HL-60/S4 treated with retinoic acid at 250 ng/mL for 4 days and 3 days (cell line): ENCODE measurements at regions not wholly inside any gene's neighbourhood (a gene's known extent, or its start where the extent isn't known, plus 50 kb on each side); places are given as distances from the start of the nearest gene placed in this dataset.
"Not testable (repeated sequence)": the region's sequence is repeated elsewhere in the genome, so short reads cannot be mapped to it uniquely, and the experiment has no call there.

Experiments used
- in situ Hi-C: fragments of 300-500 bp; cut with MboI; formaldehyde crosslinking; loops from 2 replicates; pipeline ENCODE4 v1.7.0; 2022; ENCODE audit warnings: low sequenced_read_pairs

DNA sequence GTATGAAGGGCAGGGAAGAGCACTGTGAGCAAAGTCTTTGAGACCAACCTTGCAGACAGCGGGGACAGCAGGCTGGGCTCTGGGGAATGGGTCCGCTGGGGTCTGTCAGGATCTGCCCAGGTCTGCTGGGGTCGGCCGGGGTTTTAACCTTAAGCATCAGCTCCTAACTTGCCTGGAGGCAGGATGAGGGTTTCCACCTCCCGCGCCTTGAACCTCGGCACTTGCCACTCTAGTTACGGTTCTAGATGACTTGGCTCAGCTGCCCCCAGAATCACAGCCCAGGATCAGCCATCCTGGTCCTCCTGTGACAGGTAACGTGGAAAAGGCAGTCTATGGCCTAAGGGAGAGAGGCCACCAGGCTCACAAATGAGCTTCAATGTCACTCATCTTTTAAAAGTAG, 50.4 kb upstream of the CACUL1 start:
- in situ Hi-C loops, result no loop called here

- in situ Hi-C loops, result no loop called here
Measured at GRCh38 chr10:118807512-118808305, 52.9 kb upstream of the CACUL1 start.

GRCh38 chr10:118808601-118809356, 54.0 kb upstream of the CACUL1 start:
- in situ Hi-C loops, result no loop called here

GRCh38 chr10:118809357-118810220, 54.8 kb upstream of the CACUL1 start:
- in situ Hi-C loops, result no loop called here

- in situ Hi-C loops, result no loop called here
Measured at GRCh38 chr10:118810796-118811505, 56.2 kb upstream of the CACUL1 start.

DNA sequence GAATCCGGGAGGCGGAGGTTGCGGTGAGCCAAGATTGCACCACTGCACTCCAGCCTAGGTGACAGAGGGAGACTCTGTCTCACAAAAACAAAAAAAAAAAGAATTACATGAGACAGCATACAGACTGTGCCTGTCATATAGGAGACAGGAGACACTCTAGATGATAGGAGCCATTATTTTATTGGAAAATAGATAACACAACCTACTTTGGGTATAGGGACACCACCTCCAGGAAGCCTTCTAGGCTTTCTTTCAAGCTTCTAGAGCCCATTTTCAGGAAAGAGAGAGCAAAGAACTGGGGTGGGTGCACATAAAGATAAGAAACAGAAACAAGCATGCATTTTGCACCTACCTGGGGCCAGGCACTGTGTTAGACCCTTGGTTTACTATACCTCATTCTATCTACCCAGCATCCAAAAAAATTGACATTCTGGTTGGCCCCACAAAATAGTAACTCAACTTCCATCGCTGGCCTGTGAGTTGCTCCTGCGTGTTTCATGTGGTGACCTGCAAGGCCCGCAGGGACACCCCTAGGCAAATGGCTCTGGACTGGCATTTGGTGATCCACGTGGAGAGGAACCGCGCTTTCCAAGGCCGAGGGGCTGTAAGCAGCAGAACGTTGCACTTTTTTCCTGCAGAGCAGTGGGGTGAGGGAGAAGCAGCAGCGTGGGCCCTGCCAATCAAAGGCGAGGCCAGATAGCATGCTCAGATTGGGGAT, 57.1 kb upstream of the CACUL1 start:
- in situ Hi-C loops, result no loop called here

- in situ Hi-C loops, result no loop called here
Measured at GRCh38 chr10:118812393-118812740, 57.6 kb upstream of the CACUL1 start.

DNA sequence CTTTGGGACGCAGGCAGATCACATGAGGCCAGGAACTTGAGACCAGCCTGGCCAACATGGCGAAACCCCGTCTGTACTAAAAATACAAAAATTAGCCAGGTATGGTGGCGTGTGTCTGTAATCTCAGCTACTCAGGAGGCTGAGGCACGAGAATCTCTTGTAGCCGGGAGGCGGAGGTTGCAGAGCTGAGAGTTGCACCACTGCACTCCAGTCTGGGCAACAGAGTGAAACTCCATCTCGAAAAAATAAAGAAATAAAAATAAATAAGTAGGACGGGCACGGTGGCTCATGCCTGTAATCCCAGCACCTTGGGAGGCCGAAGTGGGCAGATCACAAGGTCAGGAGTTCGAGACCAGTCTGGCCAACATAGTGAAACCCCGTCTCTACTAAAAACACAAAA, 58.2 kb upstream of the CACUL1 start:
- in situ Hi-C loops, result not testable (repeated sequence)

DNA sequence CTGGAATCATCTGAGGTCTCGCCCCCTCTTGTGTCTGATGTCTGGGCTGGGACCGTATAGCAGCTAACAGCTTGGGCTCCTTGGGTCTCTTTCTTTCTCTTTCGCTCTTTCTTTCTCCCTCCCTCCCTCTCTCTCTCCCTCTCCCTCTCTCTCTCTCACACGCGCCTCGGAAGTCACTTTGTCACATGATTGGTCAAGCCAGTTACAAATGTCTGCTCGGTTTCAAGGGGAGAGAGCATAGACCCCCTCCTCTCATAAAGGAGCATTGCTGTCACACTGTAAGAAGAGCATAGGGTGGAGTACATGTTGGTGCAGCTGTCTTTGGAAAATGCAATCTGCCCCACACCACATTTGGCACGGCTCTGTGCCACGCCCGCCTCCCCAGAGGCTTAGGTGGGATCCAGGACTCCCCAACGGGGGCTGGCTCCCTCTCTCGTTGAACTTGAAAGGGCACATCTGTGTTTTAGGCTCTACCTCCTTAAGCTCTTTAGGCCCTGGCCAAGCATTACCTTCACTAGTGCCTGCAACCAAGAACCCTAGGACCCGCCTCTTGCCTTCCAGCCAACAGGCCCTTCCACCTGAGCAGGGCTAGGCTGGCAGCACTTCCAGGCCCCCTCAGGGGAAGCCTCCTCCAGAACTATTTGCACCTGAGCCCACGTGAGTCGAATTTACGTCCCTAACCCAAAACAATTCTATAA, 61.9 kb upstream of the CACUL1 start:
- in situ Hi-C loops, result no loop called here

- in situ Hi-C loops, result no loop called here
Measured at GRCh38 chr10:118817328-118818068, 62.7 kb upstream of the CACUL1 start.

- in situ Hi-C loops, result no loop called here
Measured at GRCh38 chr10:118818621-118819221, 64.0 kb upstream of the CACUL1 start.

DNA sequence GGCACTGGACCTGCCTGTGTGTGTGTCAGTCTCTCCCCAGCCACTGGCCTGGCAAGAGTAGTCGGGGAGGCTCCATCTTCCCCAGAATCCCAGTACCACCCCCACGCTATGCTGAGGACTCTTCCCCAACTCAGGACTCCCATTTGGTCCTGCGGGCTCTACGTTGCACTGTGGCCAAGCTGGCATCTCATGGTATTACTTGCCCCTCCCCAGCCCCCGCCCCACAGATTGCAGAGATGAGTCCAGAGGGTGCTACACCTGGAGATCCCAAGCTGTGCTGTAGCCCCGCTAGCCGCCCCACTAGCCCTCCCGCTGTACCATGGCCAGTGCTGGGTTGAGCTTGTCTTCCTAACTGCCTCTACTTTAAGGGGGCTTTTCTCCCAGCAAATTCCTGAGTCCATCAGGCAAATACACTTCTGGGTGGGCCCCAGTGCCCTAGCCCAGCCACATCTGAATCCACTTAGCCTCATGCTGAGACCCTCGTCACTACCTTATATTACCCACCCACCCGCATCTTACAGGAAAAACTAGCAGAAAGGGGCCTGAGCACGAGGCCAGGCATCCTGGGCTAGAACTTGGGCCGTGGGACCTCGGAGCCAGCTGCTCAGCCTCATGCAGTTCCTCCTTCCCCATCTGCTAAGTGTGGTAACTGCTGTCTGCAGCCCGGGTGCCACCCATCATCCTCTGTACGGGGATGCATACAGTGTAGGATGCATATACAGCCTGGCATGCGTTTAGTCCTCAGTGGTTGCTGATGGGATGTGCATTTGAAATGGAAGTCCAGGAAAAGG, 65.8 kb upstream of the CACUL1 start:
- in situ Hi-C loops, result no loop called here

DNA sequence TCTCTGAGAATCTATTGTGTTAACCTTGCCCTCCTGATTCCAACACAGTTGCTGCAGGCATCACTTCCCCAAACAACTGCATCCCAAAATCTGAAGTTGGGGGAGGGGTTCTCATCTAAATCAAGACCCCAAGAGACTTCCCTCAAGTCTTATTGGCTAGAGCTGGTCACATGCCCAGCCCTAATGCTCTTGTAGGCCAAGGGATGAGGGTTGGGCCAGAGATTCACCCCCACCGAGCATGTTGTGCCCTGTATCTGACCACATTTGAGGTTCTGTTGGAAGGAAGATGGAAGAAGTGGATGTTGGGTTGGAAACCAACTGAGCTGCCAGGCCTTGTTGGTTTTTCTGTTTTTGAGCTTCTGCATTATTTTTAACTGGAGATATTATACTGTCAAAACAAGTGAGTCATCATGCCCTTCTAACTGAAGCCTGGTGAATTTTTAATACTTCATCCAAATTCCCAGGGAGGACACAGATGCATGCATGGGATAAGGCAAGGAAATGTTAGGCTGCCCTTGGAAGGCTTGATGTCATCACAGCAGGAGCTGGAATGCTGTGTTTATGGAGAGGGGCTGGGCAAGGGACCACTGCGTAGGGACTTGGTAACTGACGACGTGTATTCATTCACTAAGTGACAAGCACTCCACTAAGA, 68.6 kb upstream of the CACUL1 start:
- in situ Hi-C loops, result no loop called here

DNA sequence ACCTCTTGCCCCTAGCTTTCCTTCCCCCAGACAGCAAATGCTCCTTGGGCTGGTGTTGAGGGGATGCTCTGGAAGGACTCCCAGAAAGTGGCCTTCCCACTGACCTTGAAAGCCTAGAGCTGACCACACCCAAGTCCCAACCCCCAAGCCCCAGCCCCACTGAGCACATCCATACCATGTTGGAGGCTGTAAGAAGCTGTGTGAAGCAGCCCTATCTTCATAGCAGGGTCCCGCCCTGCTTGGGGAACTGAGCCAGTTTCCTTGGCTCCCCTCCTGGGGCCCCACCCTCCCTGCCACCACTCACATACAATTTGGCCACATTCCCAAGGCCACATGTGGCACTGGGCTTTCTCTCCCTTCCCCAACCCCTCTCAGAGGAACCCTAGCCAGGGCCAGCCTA, 72.3 kb upstream of the CACUL1 start:
- in situ Hi-C loops, result no loop called here

GRCh38 chr10:118827466-118828155, 72.8 kb upstream of the CACUL1 start:
- in situ Hi-C loops, result no loop called here

GRCh38 chr10:118832241-118832651, 77.5 kb upstream of the CACUL1 start:
- in situ Hi-C loops, result no loop called here

DNA sequence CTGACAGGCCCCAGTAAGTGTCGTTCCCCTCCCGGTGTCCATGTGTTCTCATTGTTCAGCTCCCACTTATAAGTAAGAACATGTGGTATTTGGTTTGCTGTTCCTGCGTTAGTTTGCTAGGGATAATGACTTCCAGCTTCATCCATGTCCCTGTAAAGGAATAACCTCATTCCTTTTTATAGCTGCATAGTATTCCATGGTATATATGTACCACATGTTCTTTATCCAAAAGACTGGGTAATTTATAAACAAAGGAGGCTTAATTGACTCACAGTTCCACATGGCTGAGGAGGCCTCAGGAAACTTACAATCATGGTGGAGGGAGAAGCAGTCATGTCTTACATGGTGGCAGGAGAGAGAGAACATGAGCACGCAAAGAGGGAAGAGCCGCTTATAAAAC, 79.6 kb upstream of the CACUL1 start:
- in situ Hi-C loops, result not testable (repeated sequence)
